Dermis blood vessel endothelial cell (primary cell): ENCODE measurements at regions not wholly inside any gene's neighbourhood (a gene's known extent, or its start where the extent isn't known, plus 50 kb on each side); places are given as distances from the start of the nearest gene placed in this dataset.
A peak's percentile ranks its signal among the peaks of the same experiment; 100 is the strongest.
"Not testable (repeated sequence)": the region's sequence is repeated elsewhere in the genome, so short reads cannot be mapped to it uniquely, and the experiment has no call there.

Source experiments
- DNase-seq: peaks from one replicate; pipeline ENCODE4 v3.0.0; 2010

DNA sequence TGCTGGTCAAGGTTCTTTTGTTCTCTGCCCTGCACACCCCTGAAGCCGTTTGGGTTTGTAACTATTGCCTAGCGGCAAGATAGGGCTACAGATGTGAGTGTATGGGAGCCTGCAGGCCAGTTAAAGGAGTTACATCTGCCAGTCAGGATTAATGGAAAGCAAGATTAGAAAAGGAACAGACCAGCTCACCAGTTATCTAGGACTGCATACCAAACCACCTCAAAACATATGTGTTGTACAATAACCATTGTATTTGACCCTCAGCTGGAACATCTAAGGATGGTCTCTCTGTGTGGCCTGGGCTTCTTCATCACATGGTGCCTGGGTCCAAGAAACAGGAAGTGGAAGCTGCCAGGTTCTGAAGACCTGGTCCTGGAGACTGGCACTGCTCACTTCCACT, 52.5 kb upstream of the FBXO28 start:
- no peak for DNase-seq

DNA sequence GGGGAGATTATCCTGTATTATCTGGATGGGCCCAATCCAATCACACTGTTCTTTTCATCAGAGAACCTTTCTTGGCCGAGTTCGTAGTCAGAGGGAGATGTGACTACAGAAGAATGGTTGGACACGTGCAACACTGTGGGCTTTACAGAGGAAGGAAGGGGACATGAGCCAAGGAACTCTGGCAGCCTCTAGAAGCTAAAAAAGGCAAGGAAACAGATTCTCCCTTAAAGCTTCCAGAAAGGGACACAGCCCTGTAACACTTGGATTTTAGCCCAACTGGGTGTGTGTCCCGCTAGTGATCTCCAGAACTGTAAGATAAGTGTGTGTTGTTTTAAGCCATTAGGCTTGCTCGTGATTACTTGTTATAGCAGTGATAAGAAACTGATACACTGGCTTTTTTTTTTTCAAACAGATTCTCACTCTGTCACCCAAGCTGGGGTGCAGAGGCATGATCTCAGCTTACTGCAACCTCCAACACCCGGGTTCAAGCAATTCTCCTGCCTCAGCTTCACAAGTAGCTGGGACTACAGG, 53.9 kb upstream of the FBXO28 start:
- DNase-seq: peak; percentile 70

DNA sequence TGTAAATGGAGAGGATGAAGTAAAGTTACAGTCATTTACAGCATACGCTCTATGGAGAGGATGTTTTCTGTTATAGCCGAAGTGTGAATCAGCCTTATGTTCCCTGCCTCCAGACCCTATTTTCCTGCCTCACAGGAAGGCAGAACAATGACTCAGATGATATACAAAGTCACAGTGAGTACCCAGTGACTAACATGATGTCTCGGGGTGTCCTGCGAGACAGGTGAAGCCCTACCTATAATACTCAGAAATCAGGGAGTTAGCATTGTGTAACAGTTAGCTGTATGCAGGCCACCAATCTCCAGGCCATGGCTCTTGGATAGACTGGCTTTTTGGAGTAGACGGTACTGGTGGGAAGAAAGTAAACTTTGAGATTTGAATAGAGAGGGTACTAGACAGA, 55.6 kb upstream of the FBXO28 start:
- DNase-seq: peak; percentile 81

DNA sequence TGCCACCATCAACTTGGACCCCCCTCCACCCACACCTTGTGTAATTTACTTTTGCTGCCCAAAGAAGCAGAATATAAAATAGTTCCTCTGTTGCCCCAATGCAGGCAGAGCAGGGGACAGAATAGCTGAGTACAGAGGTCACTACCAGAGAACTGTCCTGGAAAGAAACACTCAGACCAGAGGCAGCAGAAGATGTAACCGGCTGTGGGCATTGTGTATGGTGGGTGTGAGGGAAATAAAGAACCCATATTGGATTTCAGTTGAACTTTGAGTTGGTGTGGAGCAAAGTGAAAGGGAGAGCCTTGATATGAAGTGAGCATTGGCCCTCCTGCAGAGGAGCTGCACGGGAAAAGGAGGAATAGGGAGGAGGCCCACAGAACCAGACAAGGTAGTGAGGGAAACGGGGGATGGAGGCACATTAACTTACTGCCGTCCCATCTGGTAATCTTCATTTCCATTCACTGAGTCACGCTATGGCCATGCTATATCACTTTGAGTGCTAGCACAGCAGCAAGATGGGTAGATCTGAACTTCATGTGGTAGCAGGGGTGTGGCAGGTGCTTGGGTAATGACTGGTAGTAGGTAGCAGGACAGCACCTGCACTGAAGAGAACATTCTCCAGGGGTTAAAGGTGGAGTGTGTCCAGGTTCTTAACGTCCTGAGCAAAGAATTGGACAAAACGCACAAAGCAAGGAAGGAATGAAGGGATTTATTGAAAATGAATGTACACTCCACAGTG, 56.3 kb upstream of the FBXO28 start:
- DNase-seq: peak; percentile 10

DNA sequence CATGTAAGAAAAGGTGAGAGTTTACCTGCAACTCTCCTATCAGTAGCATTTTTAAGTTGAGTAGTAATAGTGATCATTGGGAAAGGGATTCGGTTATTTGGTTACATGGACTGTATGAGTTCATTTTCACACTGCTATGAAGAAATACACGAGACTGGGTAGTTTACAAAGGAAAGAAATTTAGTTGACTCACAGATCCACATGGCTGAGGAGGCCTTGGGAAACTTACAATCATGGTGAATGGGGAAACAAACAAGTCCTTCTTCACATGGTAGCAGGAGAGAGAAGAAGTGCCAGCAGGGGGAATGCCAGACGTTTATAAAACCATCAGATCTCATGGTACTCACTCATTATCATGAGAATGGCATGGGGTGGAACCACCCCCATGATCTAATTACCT, 59.3 kb upstream of the FBXO28 start:
- no peak for DNase-seq

DNA sequence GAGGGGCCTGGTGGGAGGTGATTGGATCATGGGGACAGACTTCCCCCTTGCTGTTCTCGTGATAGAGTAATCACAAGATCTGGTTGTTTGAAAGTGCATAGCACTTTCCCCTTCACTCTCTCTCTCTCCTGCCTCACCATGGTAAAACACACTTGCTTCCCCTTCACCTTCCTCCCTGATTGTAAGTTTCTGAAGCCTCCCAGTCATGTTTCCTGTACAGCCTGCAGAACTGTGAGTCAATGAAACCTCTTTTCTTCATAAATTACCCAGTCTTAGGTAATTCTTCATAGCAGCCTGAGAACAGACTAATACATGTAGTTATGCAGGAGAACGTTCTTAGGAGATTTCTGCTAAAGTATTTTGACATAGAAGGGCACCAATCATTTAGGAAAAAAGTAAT, 59.9 kb upstream of the FBXO28 start:
- DNase-seq: peak; percentile 81

DNA sequence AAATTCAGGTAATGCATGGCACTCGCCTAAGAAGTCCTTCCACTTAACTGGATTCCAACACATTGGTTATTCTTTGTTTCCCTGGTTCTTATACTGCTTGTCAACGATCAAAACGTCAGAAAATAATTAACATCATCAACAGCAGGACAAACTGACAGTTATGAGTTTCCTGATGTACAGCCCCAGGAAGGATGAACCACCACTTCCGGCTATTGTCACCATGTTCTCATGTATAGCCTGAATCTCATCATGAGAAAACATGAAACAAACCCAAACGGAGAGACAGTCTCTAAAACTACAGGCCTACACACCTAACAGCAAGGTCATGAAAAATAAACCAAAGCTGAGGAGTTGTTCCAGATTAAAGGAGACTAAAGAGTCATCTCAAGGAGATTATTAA, 60.5 kb upstream of the FBXO28 start:
- DNase-seq: peak; percentile 70

DNA sequence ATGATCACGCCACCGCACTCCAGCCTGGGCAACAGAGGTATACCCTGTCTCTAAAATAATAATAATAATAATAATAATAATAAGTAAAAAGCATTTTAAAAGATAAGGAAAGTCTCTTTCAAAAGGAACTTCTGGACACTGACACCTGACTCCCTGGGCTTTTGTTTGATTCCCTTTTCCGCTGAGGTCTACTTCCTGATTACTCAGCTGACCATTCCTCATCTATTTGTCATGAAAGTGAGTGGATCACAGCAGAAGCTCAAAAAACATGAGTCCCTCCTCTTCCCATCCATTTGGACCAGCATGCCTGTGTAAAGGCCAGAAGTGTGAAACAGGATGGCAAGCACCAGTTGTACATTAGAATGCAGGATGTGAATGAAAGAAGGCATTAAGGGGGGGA, 61.1 kb upstream of the FBXO28 start:
- peak; percentile 96 for DNase-seq

DNA sequence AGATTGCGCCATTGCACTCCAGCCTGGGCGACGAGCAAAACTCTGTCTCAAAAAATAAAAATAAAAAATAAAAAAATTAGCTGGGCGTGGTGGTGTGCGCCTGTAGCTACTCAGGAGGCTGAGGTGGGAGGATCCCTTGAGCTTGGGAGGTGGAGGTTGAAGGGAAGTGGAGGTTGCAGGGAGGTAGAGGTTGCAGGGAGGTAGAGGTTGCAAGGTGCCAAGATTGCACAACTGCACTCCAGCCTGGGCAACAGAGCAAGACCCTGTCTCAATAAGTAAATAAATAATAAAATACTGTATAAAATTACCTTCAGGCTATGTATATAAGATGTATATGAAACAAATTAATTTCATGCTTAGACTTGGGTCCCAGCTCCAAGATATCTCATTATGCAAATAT, 62.1 kb upstream of the FBXO28 start:
- DNase-seq: not testable (repeated sequence)

DNA sequence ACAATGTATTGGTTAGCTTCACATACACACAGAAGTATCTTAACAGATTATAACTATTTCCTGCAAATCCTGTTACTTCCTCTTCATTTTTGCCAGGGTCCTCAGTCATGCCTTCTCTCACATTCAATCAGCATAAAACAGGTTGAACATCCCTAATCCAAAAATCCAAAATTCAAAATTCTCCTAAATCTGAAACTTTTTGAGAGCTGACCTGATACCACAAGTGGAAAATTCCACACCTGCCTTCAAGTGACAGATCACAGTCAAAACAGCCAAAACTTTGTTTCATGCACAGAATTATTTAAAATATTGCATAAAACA, 62.9 kb upstream of the FBXO28 start:
- no peak for DNase-seq

DNA sequence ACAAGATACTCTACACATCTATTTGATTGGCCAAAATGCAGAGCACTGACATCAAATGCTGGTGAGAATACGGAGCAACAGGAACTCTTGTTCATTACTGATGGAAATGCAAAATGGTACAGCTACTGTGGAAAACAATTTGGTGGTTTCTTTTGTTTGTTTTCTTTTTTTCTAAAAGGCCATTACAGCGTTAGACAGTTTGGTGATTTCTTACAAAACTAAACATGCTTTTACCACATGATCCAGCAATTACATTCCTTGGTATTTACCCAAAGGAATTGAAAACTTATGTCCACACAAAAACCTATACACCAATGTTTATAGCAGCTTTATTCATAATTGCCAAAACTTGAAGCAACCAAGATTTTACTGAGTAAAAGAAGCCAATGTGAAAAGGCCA, 66.4 kb upstream of the FBXO28 start:
- DNase-seq: no peak

DNA sequence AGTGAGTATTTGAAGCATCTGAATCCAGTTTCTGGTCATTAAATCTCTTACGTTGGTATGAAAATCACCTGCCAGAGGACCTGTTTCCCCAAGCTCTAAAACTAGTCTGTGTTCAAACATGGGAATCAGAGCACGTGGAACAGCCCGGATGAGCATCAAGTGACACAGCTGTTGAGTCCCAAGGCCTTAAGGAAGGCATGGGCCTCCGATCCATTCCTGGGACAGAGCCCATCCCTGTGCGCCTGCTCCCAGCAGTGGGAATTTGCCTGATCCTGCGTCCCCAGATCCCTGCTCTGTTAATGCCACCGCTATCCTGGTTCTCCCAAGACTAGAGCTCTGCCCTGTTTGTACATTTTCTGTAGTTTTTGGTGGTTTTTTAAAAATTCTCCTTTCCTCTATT, 68.4 kb upstream of the FBXO28 start:
- no peak for DNase-seq

DNA sequence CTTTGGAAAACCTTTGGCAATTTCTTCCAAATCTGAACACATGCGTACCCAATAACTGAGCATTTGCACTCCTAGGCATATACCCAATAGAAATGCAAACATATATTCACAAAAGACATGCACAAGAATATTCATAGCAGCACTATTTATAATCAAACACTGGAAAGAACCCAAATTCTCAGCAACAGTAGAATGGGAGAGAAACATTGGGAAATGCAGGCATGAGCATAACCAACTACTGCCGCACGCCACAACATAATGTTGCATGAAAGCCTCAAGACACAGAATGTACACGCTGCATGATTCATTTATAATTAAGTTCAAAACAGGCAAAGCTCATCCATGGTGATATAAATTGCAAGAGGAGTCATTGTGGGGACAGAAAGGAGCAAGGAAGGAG, 69.5 kb upstream of the FBXO28 start:
- no peak for DNase-seq

DNA sequence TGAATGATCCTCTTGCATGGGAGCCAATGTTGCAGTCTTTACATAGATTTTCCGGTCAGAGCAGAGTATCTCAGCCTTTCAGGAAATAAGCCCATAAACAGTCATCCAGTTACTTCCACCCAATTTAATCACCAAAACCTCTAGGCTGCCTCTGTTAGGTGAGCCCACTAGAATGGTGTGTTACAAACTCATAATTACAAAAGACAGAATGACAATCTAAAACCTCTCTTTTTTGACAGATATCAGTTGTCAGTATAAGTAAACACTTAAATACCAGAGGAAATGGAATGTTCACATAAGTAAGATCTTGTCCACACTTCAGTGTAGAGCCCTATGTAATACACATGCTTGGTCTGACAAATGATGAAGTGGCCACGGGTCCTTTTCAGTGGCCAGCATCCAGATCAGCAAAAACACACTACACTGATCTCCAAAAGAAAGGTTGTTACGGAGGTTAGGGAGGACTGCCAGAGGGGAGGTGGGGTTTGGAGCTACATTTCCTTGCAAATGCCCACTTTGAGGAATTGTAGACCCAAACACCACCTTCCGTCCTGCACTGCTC, 71.3 kb upstream of the FBXO28 start:
- peak; percentile 57 for DNase-seq

DNA sequence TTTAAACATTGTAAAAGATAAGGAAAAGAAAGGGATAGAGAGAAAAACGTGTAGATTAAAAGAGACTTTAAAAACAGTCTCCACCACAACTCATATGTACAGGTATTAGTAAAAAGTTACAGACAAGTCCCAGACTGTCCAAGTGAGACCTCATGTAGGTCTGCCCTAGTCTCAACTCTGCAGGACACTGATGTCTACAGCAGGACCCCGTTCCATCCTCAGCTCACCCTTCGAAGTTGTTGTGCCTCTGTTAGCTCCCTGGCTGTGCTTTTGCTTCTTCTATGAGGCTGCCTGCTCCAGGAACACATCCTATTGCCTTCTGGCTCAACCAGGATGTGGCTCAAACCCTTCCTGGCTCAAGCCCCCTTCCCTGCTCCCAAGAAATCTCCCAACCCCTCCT, 72.9 kb upstream of the FBXO28 start:
- DNase-seq: no peak

DNA sequence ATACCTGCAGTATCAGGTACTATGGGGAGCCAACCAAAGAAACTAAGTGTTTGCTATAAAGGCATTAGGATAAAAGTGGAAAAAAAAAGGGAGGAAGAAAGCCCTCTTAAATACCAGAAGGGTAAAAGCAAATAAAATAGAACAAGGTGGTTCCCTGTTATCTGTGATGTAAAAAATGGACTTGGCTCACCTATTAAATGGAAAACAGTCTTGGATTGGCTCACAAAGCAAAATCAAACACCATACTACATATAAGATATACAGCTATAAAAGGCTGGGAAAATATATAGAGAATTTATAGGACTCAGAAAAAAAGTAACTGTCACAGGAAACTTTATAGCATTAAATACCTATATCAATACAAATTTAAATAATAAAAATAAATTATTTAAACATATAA, 73.5 kb upstream of the FBXO28 start:
- not testable (repeated sequence) for DNase-seq

DNA sequence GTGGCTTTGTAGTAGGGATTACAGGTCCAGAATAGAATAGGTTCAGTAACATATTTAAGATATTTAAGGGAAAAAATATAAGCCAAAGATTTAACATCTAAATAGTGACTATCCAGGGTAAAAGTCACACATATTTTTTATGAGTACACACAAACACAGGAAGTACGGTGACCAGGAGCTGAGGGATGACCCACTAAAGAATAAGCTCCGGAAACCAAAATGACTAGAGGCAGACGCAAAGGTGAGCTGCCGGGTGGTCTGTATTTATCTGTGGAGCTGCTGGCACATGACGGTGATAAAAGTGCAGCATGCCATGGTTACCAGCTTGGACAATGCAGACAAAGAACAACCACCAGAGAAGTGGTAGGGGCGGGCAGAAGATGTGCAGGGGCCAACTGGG, 73.9 kb upstream of the FBXO28 start:
- DNase-seq: not testable (repeated sequence)

DNA sequence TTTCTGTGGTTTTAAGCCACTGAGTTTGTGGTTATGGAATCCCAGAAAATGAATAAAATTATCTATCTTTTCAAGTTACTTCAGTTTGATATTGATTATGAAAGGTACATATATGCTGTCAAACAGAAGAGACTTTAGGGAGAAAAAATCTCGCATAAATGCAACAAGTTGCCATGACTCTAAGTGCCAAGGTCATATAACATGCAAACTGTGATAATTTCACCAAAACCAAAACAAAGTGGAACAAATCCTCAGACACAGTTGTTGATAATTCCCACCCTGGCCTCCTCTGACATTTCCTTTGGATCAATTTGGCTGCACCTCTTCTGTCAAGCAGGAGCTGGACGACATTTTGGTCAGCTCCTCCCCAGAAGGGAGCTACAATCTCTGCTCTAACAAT, 75.1 kb upstream of the FBXO28 start:
- not testable (repeated sequence) for DNase-seq

DNA sequence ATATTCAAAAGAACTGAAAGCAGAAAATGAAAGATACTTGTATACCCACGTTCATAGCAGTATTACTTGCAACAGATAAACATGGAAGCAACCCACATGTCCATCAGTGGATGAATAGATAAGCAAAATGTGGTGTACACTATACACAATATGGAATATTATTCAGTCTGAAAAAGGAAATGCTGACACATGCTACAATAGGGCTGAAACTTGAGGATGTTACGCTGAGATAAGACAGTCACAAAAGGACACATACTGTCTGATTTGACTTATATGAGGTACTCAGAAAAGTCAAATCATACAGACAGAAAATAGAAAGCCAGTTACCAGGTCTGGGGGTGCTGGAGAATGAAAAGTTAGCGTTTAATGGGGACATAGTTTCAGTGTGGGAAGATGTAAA, 76.5 kb upstream of the FBXO28 start:
- not testable (repeated sequence) for DNase-seq

DNA sequence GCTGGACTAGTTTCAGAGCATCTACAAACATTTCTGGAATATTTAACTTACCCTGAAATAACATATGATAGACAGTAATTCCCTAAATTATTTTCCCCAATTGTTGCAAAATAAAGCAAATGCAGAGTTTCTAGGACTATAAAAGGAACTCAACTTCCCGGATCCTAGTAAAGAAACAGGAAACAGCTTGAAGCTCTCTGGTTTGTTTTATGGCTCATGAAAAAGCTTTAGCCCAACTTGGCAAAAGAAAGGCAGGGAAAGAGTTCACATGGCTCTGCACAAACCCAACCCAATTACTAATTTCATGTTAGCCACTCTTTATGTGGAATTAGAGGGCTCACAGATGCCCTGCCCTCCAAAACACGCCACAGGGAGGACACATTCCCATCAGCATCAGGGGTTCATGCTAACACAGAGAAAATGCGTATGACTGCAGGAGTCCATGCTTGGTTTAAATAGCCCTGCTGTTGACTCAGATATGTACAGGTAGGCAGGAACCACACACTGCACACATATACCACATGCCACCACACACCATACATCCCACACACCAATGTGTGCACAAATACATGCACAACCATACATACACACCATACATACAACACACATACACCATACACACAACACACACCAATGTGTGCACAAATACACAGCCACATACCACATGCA, 81.2 kb upstream of the FBXO28 start:
- not testable (repeated sequence) for DNase-seq

DNA sequence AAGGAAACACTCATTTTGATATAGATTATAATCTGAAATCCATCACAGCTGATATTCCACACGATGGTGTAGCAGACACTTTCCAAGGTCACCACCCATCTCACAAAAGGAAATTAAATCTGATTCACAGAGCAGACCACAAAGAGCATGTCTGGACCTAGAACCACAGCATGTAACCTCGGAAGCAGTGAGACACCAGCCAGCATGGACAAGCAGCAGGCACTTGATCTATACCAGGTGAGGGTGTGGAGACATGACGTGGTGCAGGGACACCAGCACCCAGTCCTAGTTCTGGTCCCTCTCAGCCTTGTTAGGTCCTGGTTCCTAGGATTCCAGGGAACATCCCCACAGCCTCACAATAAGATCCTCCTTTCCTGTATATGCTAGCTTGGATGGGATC, 81.9 kb upstream of the FBXO28 start:
- DNase-seq: not testable (repeated sequence)

DNA sequence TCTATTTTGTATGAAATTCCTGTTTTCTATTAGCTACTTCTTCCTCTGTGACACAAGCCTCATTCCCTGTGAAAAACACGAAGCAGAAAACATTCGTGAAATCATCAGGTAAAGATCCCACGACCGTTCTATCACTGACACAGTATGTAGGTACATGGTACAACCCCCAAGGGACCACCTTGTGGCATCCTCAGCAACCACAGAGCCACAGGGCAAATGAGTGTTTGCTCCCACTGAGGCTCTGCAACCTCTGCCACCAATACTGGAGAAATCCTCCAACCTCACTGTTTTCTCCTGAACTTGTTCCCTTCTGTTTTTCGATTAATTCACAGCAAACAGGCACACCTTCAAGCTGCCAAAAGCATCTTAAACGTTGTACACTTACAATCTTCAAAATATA, 83.7 kb upstream of the FBXO28 start:
- DNase-seq: not testable (repeated sequence)

DNA sequence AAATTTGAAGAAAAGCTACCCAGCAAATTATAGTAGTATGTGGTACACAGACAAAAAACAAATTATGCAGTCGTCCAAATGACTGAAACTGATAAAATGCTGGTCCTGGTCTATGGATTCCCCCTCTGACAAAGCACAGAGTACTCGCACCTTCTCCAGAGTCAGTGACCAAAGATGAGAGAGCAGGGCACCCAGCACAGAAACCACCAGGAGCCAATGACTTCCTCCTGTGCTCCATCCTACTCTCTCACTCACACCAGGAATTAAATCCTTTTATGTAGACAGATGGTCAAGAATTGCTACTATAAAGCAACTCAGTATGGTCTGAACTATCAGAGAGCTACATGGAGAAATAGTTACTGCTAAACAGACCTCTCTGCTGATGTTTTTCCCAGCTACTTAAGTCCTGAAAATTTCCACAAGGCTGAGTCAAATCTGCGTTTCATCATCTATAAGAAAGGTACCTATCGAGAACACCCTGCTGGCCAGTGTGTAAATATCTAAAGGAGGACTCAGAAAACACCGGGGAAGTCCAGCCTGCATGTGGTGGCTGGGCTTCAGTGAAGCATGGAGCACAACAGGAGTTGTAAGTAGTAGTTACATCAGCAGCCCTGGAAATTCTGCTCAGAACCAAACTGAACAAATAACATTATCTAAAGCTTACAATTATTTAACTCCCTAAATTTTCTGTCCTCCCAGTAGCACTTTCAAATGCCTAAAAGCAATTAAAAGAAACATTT, 84.5 kb upstream of the FBXO28 start:
- not testable (repeated sequence) for DNase-seq
